A549 (cell line): ENCODE measurements at regions not wholly inside any gene's neighbourhood (a gene's known extent, or its start where the extent isn't known, plus 50 kb on each side); places are given as distances from the start of the nearest gene placed in this dataset.

ENCODE experiments used
- ATAC-seq, 2 experiments: fragments of 200-7000 bp in 1 of 2; fragments of >200 bp in 1 of 2; cut with Nextera tagmentation in 1 of 2; cut with Tn5 transposase in 1 of 2; 3 replicates each; pipeline versions ENCODE4 v1.8.0 to v1.9.1; 2018 to 2020; ENCODE audit warnings: mild to moderate bottlenecking in 1 of 2, moderate library complexity in 1 of 2
- CTCF ChIA-PET: fragments of 300-600 bp; sonication (Branson Sonifier 250); formaldehyde crosslinking; extraction: SDS; loops from one replicate; lab custom pipeline; 2021; ENCODE audit warnings: antibody characterized with exemption, inconsistent platforms; lab: Yijun Ruan, JAX
- POLR2A ChIA-PET: fragments of 350-600 bp; formaldehyde crosslinking; extraction: SDS; loops from one replicate; lab custom pipeline; 2021; ENCODE audit warnings: antibody characterized with exemption, inconsistent platforms; lab: Yijun Ruan, JAX
- DNase-seq, 2 experiments: peaks; one replicate each; pipeline versions ENCODE4 v3.0.0 to v3.0.0-alpha.2; 2011 to 2016; ENCODE audit warnings: low read depth in 1 of 2, low spot score in 1 of 2
- FAIRE-seq: peaks from 2 replicates; lab custom pipeline; 2011; peaks lifted over from hg19 to GRCh38; lab: Jason Lieb, UNC
- H3K27ac ChIP-seq, 2 experiments: fragments of >200 bp; sonication (Bioruptor Twin); formaldehyde crosslinking; 3 replicates each; pipeline ENCODE4 v1.5.1; 2016 to 2017
- H3K4me1 ChIP-seq: fragments of >200 bp; sonication (Bioruptor Twin); formaldehyde crosslinking; 3 replicates; pipeline ENCODE4 v1.6.1; 2016
- H3K4me2 ChIP-seq: fragments of >200 bp; sonication (Bioruptor Twin); formaldehyde crosslinking; 3 replicates; pipeline ENCODE4 v1.6.1; 2016
- H3K4me3 ChIP-seq: fragments of >200 bp; sonication (Bioruptor Twin); formaldehyde crosslinking; 3 replicates; pipeline ENCODE4 v1.5.1; 2016
- H3K9me3 ChIP-seq: fragments of >200 bp; sonication (Bioruptor Twin); formaldehyde crosslinking; 3 replicates; pipeline ENCODE4 v1.6.1; 2016
- ATOH8 ChIP-seq: fragments of 250-450 bp; sonication (Bioruptor Pico); IDR thresholded peaks from 2 replicates; pipeline ENCODE4 v1.5.0; 2020; ENCODE audit warnings: low read depth, mild to moderate bottlenecking, moderate library complexity
- BHLHE40 ChIP-seq: IDR thresholded peaks from 2 replicates; pipeline ENCODE4 v1.6.1; 2012; ENCODE audit warnings: low read depth, low read length, inconsistent platforms
- CBX2 ChIP-seq: fragments of 200-600 bp; sonication (generic); IDR thresholded peaks from 2 replicates; pipeline ENCODE4 v1.6.1; 2016; ENCODE audit warnings: low read depth, mild to moderate bottlenecking, borderline replicate concordance
- CBX8 ChIP-seq: fragments of 200-600 bp; sonication (generic); IDR thresholded peaks from 2 replicates; pipeline ENCODE4 v1.6.1; 2016
- CHD2 ChIP-seq: fragments of 150-350 bp; IDR thresholded peaks from 2 replicates; pipeline ENCODE4 v1.6.1; 2014; ENCODE audit warnings: low read length; ENCODE audit not compliant: partially characterized antibody
- CHD4 ChIP-seq: fragments of 200-600 bp; sonication (generic); IDR thresholded peaks from 2 replicates; pipeline ENCODE4 v1.6.1; 2016; ENCODE audit warnings: antibody characterized with exemption, mild to moderate bottlenecking, borderline replicate concordance
- CTCF ChIP-seq: fragments of >200 bp; sonication (Bioruptor Twin); formaldehyde crosslinking; IDR thresholded peaks from 3 replicates; pipeline ENCODE4 v1.5.1; 2016
- ELK1 ChIP-seq: fragments of 150-350 bp; IDR thresholded peaks from 2 replicates; pipeline ENCODE4 v1.6.1; 2014; ENCODE audit warnings: low read depth, mild to moderate bottlenecking, low read length
- ESRRA ChIP-seq: fragments of 150-350 bp; IDR thresholded peaks from 2 replicates; pipeline ENCODE4 v1.6.1; 2014; ENCODE audit warnings: mild to moderate bottlenecking, low read length, borderline replicate concordance
- FOSB ChIP-seq: fragments of 250-450 bp; sonication (Bioruptor Pico); IDR thresholded peaks from 2 replicates; pipeline ENCODE4 v1.5.0; 2020; ENCODE audit warnings: mild to moderate bottlenecking, moderate library complexity
- FOXS1 ChIP-seq: fragments of 250-450 bp; sonication (Bioruptor Pico); IDR thresholded peaks from 2 replicates; pipeline ENCODE4 v1.5.0; 2020; ENCODE audit warnings: mild to moderate bottlenecking, moderate library complexity
- HDAC2 ChIP-seq: fragments of 200-600 bp; sonication (generic); IDR thresholded peaks from 2 replicates; pipeline ENCODE4 v1.6.1; 2016
- HEYL ChIP-seq: fragments of 250-450 bp; sonication (Bioruptor Pico); IDR thresholded peaks from 2 replicates; pipeline ENCODE4 v1.8.0; 2021; ENCODE audit warnings: mild to moderate bottlenecking, moderate library complexity
- HOXB5 ChIP-seq: fragments of 250-450 bp; sonication (Bioruptor Pico); IDR thresholded peaks from 2 replicates; pipeline ENCODE4 v1.5.0; 2020; ENCODE audit warnings: mild to moderate bottlenecking, moderate library complexity
- JUNB ChIP-seq: fragments of >200 bp; sonication (Bioruptor Twin); formaldehyde crosslinking; IDR thresholded peaks from 2 replicates; pipeline ENCODE4 v1.6.1; 2016
- MYC ChIP-seq: IDR thresholded peaks from 2 replicates; pipeline ENCODE4 v1.6.1; 2012; ENCODE audit warnings: mild to moderate bottlenecking, inconsistent platforms, low read length, improper control_type of control experiment, borderline replicate concordance
- NFE2L2 ChIP-seq: fragments of 150-350 bp; conservative IDR thresholded peaks from 2 replicates; pipeline ENCODE4 v1.6.1; 2014; ENCODE audit warnings: low read length
- RARB ChIP-seq: fragments of 250-450 bp; sonication (Bioruptor Pico); IDR thresholded peaks from 2 replicates; pipeline ENCODE4 v1.8.0; 2021; ENCODE audit warnings: mild to moderate bottlenecking, moderate library complexity
- RFX5 ChIP-seq: fragments of 450-650 bp; IDR thresholded peaks from 2 replicates; pipeline ENCODE4 v1.7.1; 2014; ENCODE audit warnings: antibody characterized with exemption, mild to moderate bottlenecking, moderate library complexity
- SREBF2 ChIP-seq: fragments of 450-650 bp; IDR thresholded peaks from 2 replicates; pipeline ENCODE4 v1.6.1; 2014; ENCODE audit warnings: mild to moderate bottlenecking, moderate library complexity
- TFCP2L1 ChIP-seq: fragments of 250-450 bp; sonication (Bioruptor Pico); IDR thresholded peaks from 2 replicates; pipeline ENCODE4 v1.5.0; 2021; ENCODE audit warnings: mild to moderate bottlenecking
- ZC3H11A ChIP-seq: fragments of 450-650 bp; IDR thresholded peaks from 2 replicates; pipeline ENCODE4 v1.6.1; 2014; ENCODE audit warnings: antibody characterized with exemption, mild to moderate bottlenecking
- ZNF302 ChIP-seq: fragments of 250-450 bp; sonication (Bioruptor Pico); IDR thresholded peaks from 2 replicates; pipeline ENCODE4 v1.9.0; 2021; ENCODE audit warnings: inconsistent platforms, mild to moderate bottlenecking, moderate library complexity
- ZSCAN20 ChIP-seq: fragments of 250-450 bp; sonication (Bioruptor Pico); IDR thresholded peaks from 2 replicates; pipeline ENCODE4 v1.8.0; 2022; ENCODE audit warnings: mild to moderate bottlenecking, moderate library complexity
- WGBS: methylation state at CpG from one replicate; pipeline ENCODE4 v1.1.6; 2017; ENCODE audit errors: missing lambda C conversion rate; 5-methylcytosine and 5-hydroxymethylcytosine counted together

GRCh38 chr2:165033402-165033801 lies 78.1 kb upstream of the SLC38A11 start:
- 65% methylated on average over 2 of the region's 2 CpGs for WGBS

GRCh38 chr2:165032559-165032958 lies 77.2 kb upstream of the SLC38A11 start:
- ATAC-seq (no peak), DNase-seq (no peak), FAIRE-seq (no peak)
- no peaks in the 10 kb centered on the region for H3K4me1 ChIP-seq
- H3K9me3 ChIP-seq = no peaks in the 10 kb centered on the region
- ChIA-PET POLR2A (no interaction called here), CTCF (interaction anchor here (1.0 to 2.4 kb wide), 2 partner anchors 10 to 16 kb away, joined by 3 to 17 read pairs; no protein-coding TSS in a partner anchor)
- no peak overlapping the region for H3K4me2 ChIP-seq
- 54% methylated on average over 2 of the region's 2 CpGs for WGBS
- H3K27ac ChIP-seq = no peak overlapping the region
- H3K4me3 ChIP-seq = no peak overlapping the region
- TF ChIP-seq HDAC2 (no peak), ZC3H11A (no peak), HEYL (CRISPR knock-in tag) (no peak), FOSB (no peak), CBX8 (no peak), ATOH8 (CRISPR knock-in tag) (no peak), NFE2L2 (no peak), BHLHE40 (no peak), CHD2 (no peak), RFX5 (no peak), HOXB5 (no peak), ESRRA (no peak), CHD4 (no peak)

More at GRCh38 chr2:165033402-165033801, 78.1 kb upstream of the SLC38A11 start:
- Histone ChIP-seq H3K27ac (no peak overlapping the region), H3K9me3 (no peaks in the 10 kb centered on the region), H3K4me1 (no peaks in the 10 kb centered on the region), H3K4me3 (no peak overlapping the region)
- POLR2A ChIA-PET = no interaction called here
- no peak for ATAC-seq
- TF ChIP-seq TFCP2L1 (CRISPR knock-in tag) (no peak), CTCF (no peak), CBX2 (no peak), RARB (CRISPR knock-in tag) (no peak), ZSCAN20 (CRISPR knock-in tag) (no peak), JUNB (no peak), ZNF302 (CRISPR knock-in tag) (no peak), SREBF2 (no peak), CHD2 (no peak), ELK1 (no peak), FOXS1 (CRISPR knock-in tag) (no peak), NFE2L2 (no peak), RFX5 (no peak), MYC (no peak)
- TF ChIP-seq, all 56 proteins: peak for 0
- DNase-seq (no peak), FAIRE-seq (no peak)
- H3K4me2 ChIP-seq = no peak overlapping the region
- CTCF ChIA-PET = interaction anchor here (1.0 to 2.4 kb wide), 2 partner anchors 9 to 17 kb away, joined by 3 to 17 read pairs; no protein-coding TSS in a partner anchor
